ENCODE measurements at regions not wholly inside any gene's neighbourhood (a gene's known extent, or its start where the extent isn't known, plus 50 kb on each side); places are given as distances from the start of the nearest gene placed in this dataset.

DNA sequence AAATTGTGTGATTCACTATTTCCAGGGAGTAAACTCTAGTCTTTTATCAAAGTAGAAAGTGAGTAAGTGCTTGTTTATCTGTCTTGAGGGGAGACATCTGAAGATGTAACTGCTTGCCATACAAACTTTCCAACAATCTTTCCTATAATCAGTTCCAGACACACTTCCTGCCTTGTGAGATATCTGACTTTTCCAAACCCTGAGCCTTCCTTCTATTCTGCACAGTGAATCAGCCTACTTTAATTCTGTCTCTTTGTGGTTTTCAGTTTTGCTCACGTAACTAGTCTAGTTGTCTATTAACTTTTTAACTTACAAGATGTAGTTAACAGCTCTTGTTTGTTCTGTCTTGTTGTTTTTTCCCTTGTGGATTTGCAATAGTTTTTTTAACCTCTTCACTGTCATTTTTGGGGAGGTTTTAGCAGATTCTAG is 947.8 kb downstream of the C4orf33 start:
- Histone ChIP-seq H3K9me3 (no peaks in the 10 kb centered on the region), H3K36me3 (no peaks in the 10 kb centered on the region), H3K27ac (no peak overlapping the region), H3K4me1 (replicated peaks) (no peaks in the 10 kb centered on the region), H3K4me3 (no peak overlapping the region), H3K27me3 (replicated peaks; ENCODE audit: insufficient read depth) (no peaks in the 10 kb centered on the region)
- TF ChIP-seq, protein P1, sequence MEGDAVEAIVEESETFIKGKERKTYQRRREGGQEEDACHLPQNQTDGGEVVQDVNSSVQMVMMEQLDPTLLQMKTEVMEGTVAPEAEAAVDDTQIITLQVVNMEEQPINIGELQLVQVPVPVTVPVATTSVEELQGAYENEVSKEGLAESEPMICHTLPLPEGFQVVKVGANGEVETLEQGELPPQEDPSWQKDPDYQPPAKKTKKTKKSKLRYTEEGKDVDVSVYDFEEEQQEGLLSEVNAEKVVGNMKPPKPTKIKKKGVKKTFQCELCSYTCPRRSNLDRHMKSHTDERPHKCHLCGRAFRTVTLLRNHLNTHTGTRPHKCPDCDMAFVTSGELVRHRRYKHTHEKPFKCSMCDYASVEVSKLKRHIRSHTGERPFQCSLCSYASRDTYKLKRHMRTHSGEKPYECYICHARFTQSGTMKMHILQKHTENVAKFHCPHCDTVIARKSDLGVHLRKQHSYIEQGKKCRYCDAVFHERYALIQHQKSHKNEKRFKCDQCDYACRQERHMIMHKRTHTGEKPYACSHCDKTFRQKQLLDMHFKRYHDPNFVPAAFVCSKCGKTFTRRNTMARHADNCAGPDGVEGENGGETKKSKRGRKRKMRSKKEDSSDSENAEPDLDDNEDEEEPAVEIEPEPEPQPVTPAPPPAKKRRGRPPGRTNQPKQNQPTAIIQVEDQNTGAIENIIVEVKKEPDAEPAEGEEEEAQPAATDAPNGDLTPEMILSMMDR (IDR thresholded peaks at IDR 0.05): no peak
- TF ChIP-seq POLR2A (IDR thresholded peaks at IDR 0.05) (no peak), POLR2AphosphoS5 (IDR thresholded peaks at IDR 0.05) (no peak)
- 34% methylated on average over 1 of the region's 1 CpG for WGBS
- DNase-seq (ENCODE audit: low spot score): no peak
- intact Hi-C loops (cut with DNase I): no loop called here

DNA sequence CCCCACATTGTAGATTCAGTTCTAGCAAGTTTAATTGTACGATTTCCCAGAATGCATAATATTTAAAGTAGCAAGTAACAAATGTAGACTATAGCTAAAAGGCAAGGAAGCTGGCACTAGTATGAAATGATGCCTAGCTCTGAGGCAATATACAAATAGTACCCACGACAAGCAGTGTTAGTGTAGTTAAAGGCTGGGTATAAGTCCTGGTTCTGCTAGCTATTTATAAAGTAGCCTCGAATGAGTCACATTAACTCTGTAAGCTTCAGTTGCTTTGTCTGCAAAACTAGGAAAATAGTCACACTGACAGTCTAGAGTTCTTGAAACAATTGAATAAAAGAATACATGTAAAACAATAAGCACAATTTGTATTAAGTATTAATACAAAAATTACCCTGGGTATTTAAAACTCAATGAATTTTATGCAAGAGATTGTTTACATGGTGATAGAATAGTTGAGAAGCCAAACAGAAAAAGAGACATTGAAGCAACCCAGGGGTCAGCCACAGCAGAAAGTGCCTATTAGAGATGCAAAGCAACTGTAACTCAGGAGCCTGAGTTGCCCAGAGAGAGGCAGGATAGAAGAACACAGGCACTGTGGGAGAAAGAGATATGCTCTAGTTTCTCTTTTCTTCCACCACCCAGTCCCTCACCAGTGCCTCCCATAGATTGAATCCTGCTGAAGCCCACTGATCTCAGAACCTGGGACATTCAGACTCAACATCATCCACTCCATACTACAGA is 949.0 kb downstream of the C4orf33 start:
- WGBS: 87% methylated on average over 3 of the region's 3 CpGs
- Histone ChIP-seq H3K27ac (no peak overlapping the region), H3K4me1 (replicated peaks) (no peaks in the 10 kb centered on the region), H3K36me3 (no peaks in the 10 kb centered on the region), H3K9me3 (no peaks in the 10 kb centered on the region), H3K27me3 (replicated peaks; ENCODE audit: insufficient read depth) (no peaks in the 10 kb centered on the region), H3K4me3 (no peak overlapping the region)
- DNase-seq (ENCODE audit: low spot score): no peak
- TF ChIP-seq POLR2A (IDR thresholded peaks at IDR 0.05) (no peak), POLR2AphosphoS5 (IDR thresholded peaks at IDR 0.05) (no peak)
- TF ChIP-seq, protein P1 (IDR thresholded peaks at IDR 0.05): no peak
- intact Hi-C loops (cut with DNase I): no loop called here

DNA sequence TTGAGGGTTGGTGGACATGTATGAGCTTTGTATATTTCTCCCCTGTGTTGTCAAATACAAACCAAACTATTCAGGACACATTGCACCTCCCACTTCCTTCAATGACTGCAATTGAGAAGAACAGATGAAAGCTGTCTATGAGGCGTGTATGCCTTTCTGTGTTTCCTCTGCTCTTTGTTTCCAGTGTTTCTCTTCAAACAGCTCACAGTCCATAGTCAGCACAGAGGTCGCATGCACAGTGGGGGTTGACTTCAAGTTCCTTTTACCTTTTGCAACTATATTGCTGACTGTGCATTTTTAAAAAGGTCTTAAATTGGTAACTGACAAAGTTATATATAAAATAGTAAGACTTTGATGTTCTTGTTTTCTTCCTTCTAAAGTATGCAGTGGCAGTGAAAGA is 957.8 kb downstream of the C4orf33 start:
- Histone ChIP-seq H3K27me3 (replicated peaks; ENCODE audit: insufficient read depth) (no peaks in the 10 kb centered on the region), H3K27ac (no peak overlapping the region), H3K36me3 (no peaks in the 10 kb centered on the region), H3K9me3 (no peaks in the 10 kb centered on the region), H3K4me3 (no peak overlapping the region), H3K4me1 (replicated peaks) (no peaks in the 10 kb centered on the region)
- 29% methylated on average over 2 of the region's 2 CpGs for WGBS
- intact Hi-C loops (cut with DNase I): no loop called here
- no peak for DNase-seq (ENCODE audit: low spot score)
- TF ChIP-seq POLR2A (IDR thresholded peaks at IDR 0.05) (no peak), POLR2AphosphoS5 (IDR thresholded peaks at IDR 0.05) (no peak)
- TF ChIP-seq, protein P1 (IDR thresholded peaks at IDR 0.05): no peak

DNA sequence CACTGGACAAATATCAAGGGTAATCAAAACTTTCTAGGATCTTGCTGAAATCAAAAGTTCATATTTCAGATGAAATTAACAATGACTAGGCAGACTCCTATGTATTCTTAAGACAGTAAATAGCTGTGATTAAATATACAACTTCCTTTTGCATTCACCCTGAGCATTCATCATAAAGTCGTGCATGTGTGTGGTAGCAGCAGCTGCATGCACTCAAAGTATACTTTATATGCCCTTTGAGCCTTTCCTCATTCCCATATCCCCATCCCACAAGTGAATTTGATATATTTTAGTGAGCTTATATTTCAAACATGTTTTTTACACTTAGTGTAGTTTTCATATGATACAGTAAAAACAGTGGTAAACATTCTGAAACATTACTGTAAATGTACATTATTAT is 959.0 kb downstream of the C4orf33 start:
- Histone ChIP-seq H3K36me3 (no peaks in the 10 kb centered on the region), H3K27me3 (replicated peaks; ENCODE audit: insufficient read depth) (no peaks in the 10 kb centered on the region), H3K9me3 (no peaks in the 10 kb centered on the region), H3K4me1 (replicated peaks) (no peaks in the 10 kb centered on the region), H3K27ac (no peak overlapping the region), H3K4me3 (no peak overlapping the region)
- TF ChIP-seq, protein P1 (IDR thresholded peaks at IDR 0.05): no peak
- no peak for TF ChIP-seq POLR2AphosphoS5 (IDR thresholded peaks at IDR 0.05)
- TF ChIP-seq POLR2A (IDR thresholded peaks at IDR 0.05): no peak
- intact Hi-C loops (cut with DNase I): no loop called here
- DNase-seq (ENCODE audit: low spot score): no peak
- whole genome bisulfite sequencing: 29% methylated on average over 1 of the region's 1 CpG

DNA sequence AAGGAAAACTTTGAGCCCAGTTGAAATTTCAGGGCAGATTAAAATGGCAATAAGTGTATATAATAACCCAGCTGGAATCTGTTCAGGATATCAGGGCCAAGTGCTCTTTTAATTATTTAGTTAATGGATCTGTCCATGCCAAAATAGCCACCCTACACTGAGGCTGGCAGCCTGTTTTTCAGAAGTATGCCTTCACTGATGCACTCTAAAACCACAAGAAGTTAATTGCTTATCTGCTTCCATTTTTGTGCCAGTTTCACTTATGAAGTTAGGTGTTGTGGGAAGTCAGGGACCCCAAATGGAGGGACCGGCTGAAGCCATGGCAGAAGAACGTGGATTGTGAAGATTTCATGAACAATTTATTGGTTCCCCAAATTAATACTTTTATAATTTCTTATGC is 960.3 kb downstream of the C4orf33 start:
- no peak overlapping the region for H3K4me3 ChIP-seq
- H3K9me3 ChIP-seq: no peaks in the 10 kb centered on the region
- H3K27ac ChIP-seq: no peak overlapping the region
- H3K4me1 ChIP-seq (replicated peaks): no peaks in the 10 kb centered on the region
- no peaks in the 10 kb centered on the region for H3K27me3 ChIP-seq (replicated peaks; ENCODE audit: insufficient read depth)
- DNase-seq (ENCODE audit: low spot score): no peak
- intact Hi-C loops (cut with DNase I): no loop called here
- 90% methylated on average over 2 of the region's 2 CpGs for WGBS
- TF ChIP-seq POLR2A (IDR thresholded peaks at IDR 0.05) (no peak), POLR2AphosphoS5 (IDR thresholded peaks at IDR 0.05) (no peak)
- TF ChIP-seq, protein P1 (IDR thresholded peaks at IDR 0.05): no peak
- H3K36me3 ChIP-seq: no peaks in the 10 kb centered on the region
